Spleen (tissue), 7 donors: ENCODE measurements at regions not wholly inside any gene's neighbourhood (a gene's known extent, or its start where the extent isn't known, plus 50 kb on each side); places are given as distances from the start of the nearest gene placed in this dataset.

Experiments
- CTCF ChIP-seq, 11 experiments: fragments of 200-600 bp in 7 of 11; fragments of 450-650 bp in 4 of 11; sonication (generic) in 4 of 11; IDR thresholded peaks in 8 of 11; conservative IDR thresholded peaks in 3 of 11; 1 replicate in 7 of 11; 2 replicates in 4 of 11; pipeline versions ENCODE4 v1.4.0 to v1.8.0; 2016 to 2021; ENCODE audit warnings: antibody characterized with exemption in 11 of 11, inconsistent platforms in 4 of 11, mild to moderate bottlenecking in 1 of 11
- POLR2A ChIP-seq, 3 donors: fragments of 450-650 bp; IDR thresholded peaks; one replicate each; pipeline ENCODE4 v1.5.1; 2017; ENCODE audit warnings: antibody characterized with exemption in 3 of 3, mild to moderate bottlenecking in 1 of 3
- POLR2AphosphoS5 ChIP-seq, 3 donors: sonication (generic); formaldehyde crosslinking; IDR thresholded peaks; one replicate each; pipeline ENCODE4 v1.5.1; 2017; ENCODE audit warnings: antibody characterized with exemption in 3 of 3
- donor health status: DM: no; HTN: no; CAD: no; lungs with moderate emphysema.
- donor health status: DM: no; HTN: no; CAD: no.
- donor health status: DM: no; HTN: no; CAD: no.

DNA sequence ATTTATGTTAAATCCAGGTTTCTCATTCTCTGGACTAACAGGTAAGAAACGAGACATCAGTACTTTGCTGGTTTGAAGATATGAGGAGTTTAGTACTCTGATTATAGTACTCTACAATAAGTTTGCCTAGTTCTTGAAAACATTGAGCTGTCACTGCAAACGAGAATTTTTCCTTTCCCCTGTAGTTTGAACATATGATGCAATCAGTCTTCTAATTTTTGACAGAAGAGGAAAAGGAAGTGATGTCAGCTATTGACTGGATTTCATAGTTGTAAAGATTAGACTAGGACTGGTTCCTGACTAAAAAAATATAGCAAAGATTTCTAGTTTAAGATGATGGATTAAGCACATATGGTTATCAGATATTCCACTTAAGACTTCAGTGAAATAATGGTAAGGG, 461.9 kb downstream of the LRRIQ3 start:
- TF ChIP-seq POLR2A (IDR thresholded peaks at IDR 0.05) (no peak), CTCF (IDR thresholded peaks at IDR 0.05 in 8 of 11, conservative IDR thresholded peaks at IDR 0.05 in 3 of 11) (no peak), POLR2AphosphoS5 (IDR thresholded peaks at IDR 0.05) (no peak)
